GM12865 (cell line): ENCODE measurements at regions not wholly inside any gene's neighbourhood (a gene's known extent, or its start where the extent isn't known, plus 50 kb on each side); places are given as distances from the start of the nearest gene placed in this dataset.

Experiments
- DNase-seq: peaks from one replicate; pipeline ENCODE4 v3.0.0; 2010; ENCODE audit warnings: low read depth
- H3K4me3 ChIP-seq: 2 replicates; pipeline ENCODE4 v1.5.1; 2011; ENCODE audit warnings: mild to moderate bottlenecking, low read depth, low read length, control low read depth
- TF ChIP-seq, protein P1 (sequence below): IDR thresholded peaks from 2 replicates; pipeline ENCODE4 v1.5.1; 2011; ENCODE audit warnings: low read length, control low read depth, low read depth, inconsistent platforms; ENCODE audit not compliant: insufficient read depth; ENCODE audit errors: missing control alignments

DNA sequence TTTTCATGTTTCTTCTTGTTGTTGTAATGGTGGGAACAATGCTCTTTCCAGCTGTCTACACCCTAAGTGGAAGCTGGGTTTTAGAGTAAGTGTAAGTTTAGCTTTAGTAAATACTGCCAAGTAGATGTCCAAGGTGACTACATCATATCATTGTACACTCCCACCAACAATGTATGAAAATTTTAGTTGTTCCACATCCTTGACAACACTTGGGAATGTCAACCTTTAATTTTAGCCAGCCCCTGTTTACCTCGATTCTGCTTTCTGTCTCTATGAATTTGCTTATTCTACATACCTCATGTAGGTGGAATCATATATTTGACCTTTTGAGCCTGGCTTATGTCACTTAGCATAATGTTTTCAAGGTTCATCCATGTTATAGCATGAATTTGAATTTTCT lies 93.0 kb downstream of the MTPAP start:
- no peak overlapping the region for H3K4me3 ChIP-seq
- no peak for DNase-seq
- TF ChIP-seq, protein P1, sequence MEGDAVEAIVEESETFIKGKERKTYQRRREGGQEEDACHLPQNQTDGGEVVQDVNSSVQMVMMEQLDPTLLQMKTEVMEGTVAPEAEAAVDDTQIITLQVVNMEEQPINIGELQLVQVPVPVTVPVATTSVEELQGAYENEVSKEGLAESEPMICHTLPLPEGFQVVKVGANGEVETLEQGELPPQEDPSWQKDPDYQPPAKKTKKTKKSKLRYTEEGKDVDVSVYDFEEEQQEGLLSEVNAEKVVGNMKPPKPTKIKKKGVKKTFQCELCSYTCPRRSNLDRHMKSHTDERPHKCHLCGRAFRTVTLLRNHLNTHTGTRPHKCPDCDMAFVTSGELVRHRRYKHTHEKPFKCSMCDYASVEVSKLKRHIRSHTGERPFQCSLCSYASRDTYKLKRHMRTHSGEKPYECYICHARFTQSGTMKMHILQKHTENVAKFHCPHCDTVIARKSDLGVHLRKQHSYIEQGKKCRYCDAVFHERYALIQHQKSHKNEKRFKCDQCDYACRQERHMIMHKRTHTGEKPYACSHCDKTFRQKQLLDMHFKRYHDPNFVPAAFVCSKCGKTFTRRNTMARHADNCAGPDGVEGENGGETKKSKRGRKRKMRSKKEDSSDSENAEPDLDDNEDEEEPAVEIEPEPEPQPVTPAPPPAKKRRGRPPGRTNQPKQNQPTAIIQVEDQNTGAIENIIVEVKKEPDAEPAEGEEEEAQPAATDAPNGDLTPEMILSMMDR = no peak

DNA sequence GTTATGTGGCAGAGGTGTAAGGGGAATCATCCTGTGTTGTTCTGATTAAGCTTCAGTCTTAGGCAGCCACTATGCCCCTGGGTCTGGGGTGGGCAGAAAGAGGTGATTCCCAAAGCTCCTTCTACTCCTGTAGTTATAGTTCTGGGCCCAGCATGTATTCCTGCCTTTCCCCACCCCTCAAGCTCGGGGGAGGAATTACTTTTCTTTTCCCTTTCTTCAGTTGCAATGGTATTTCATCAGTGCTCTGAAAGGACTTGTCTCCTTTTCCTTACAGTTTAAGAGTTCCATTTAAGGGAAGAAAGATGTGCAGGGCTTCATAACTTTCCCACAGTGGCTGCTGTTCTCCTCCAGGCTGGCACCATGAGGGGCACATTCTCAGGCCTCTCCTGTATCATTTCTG lies 94.2 kb downstream of the MTPAP start:
- TF ChIP-seq, protein P1 = no peak
- no peak overlapping the region for H3K4me3 ChIP-seq
- DNase-seq = no peak

DNA sequence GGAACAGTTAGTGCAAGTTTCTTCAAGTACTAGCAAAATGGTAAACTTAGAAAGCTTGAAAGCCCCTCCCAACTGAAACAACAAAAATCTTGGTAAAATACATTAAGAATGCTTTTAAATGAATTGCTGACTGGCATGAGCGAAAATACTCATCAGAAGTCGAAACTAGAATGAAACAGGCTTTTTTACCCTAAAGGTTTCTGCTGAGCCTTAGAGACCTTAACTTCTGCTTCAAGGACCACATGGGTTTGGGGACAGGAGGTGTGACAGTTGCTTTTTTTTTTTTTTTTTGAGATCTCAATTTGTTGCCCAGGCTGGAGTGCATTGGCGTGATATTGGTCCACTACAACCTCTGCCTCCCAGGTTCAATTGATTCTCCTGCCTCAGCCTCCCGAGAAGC lies 100.3 kb downstream of the MTPAP start:
- TF ChIP-seq, protein P1 = no peak
- DNase-seq = no peak
- H3K4me3 ChIP-seq = no peak overlapping the region

DNA sequence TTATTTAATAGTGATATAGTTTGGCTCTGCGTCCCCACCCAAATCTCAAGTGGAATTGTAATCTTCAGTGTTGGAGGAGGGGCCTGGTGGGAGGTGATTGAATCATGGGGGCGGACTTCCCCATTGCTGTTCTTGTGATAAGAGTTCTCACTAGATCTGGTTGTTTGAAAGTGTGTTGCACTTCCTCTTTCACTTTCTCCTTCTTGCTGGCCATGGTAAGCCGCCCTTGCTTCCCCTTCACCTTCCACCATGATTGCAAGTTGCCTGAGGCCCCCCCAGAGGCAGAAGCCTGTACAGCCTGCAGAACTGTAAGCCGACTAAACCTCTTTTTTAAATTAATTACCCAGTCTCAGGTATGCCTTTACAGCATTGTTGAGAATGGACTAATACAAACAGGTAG lies 101.4 kb downstream of the MTPAP start:
- TF ChIP-seq, protein P1 = no peak
- DNase-seq = peak; percentile 47
- H3K4me3 ChIP-seq = no peak overlapping the region

DNA sequence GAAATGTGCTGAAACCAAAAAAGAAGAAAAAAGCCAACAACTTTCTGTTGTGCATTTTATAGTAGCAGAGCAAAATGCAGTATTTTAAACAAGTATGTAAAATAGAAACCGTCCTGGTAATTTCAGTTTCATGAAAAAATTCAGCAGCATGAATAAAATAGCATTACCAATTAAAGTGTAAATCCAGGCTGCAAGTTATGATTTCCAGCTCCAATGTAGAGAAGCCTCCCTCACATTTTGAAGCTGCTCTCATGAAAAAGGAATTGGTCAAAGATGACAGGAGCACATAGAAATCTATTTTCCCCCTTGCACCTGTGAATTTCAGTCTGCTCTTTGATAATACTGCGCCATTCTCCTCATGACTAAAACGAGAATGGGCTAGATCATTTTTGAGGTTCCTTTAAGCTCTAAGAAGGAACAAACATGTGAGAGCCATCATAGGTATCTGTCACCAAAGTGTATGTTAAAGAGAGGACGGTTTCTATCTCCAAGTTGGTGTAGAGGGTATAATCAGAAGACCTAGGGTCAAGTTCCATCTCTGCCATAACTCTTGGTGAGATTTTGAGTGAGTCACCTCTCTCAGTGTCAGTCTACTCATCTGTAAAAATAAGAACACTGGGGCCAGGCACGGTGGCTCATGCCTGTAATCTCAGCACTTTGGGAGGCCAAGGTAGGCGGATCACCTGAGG lies 107.5 kb downstream of the MTPAP start:
- TF ChIP-seq, protein P1 = no peak
- no peak overlapping the region for H3K4me3 ChIP-seq
- DNase-seq = peak; percentile 41

DNA sequence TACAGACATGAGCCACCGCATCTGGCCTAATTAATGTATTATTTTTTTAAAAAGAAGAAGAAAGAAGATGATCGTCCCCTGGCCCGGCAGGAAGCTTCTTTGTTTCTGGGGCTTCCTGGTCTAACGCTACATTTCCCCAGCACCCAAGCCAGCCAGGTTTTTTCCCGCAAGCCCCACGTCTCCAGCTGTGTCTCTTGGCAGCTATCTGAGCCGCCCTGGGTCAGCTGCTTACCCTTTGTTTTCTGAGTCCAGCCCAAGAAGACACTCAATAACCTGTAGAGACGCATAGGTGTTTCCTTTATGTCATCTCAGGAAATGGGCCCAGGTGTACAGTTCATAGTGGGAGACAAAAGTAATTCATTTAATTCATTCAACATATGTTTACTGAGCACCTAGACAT lies 110.2 kb downstream of the MTPAP start:
- TF ChIP-seq, protein P1 = no peak
- no peak for DNase-seq

More for the DNA sequence above, 110.2 kb downstream of the MTPAP start:
- no peak overlapping the region for H3K4me3 ChIP-seq
